Neuron (in vitro differentiated cells): ENCODE measurements at regions not wholly inside any gene's neighbourhood (a gene's known extent, or its start where the extent isn't known, plus 50 kb on each side); places are given as distances from the start of the nearest gene placed in this dataset.
"Not testable (repeated sequence)": the region's sequence is repeated elsewhere in the genome, so short reads cannot be mapped to it uniquely, and the experiment has no call there.

Source experiments
- H2AFZ ChIP-seq: one replicate; pipeline ENCODE4 v1.6.1; 2013; ENCODE audit warnings: low read depth, mild to moderate bottlenecking, inconsistent platforms, low read length, moderate library complexity
- H3K27me3 ChIP-seq: one replicate; pipeline ENCODE4 v1.6.1; 2013; ENCODE audit warnings: low read length; ENCODE audit not compliant: insufficient read depth
- H3K36me3 ChIP-seq: one replicate; pipeline ENCODE4 v1.6.1; 2013; ENCODE audit warnings: low read length; ENCODE audit not compliant: insufficient read depth
- H3K4me1 ChIP-seq: one replicate; pipeline ENCODE4 v1.6.1; 2013; ENCODE audit warnings: low read length; ENCODE audit not compliant: insufficient read depth
- H3K4me3 ChIP-seq: 2 replicates; pipeline ENCODE4 v1.5.1; 2013; ENCODE audit warnings: mild to moderate bottlenecking, low read length, moderate library complexity
- H3K9me3 ChIP-seq: one replicate; pipeline ENCODE4 v1.6.1; 2013; ENCODE audit warnings: low read length

DNA sequence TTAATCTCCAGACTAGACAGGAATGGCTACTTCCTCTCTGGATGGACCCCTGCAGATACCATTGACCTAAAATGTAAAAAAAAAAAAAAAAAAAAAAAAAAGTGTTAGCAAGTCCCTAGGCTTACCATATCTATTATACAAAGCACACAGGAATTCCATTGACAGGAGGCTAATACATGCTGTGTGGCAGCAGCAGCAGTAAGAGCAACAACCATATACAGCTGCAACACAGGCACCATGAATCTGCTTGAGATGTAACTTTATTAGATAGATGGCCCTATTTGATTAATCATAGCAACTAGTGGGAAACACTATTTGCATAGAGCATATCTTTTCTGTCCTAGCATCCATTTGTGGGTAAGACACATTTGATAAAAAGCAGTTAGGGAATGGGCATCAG is 1447.1 kb downstream of the FAM181B start:
- H3K4me3 ChIP-seq, result no peak overlapping the region
- no peaks in the 10 kb centered on the region for H3K36me3 ChIP-seq
- H3K27me3 ChIP-seq, result no peaks in the 10 kb centered on the region
- no peaks in the 10 kb centered on the region for H3K4me1 ChIP-seq
- no peaks in the 10 kb centered on the region for H3K9me3 ChIP-seq
- H2AFZ ChIP-seq, result no peak overlapping the region

GRCh38 chr11:81280228-81280627 is 1453.4 kb downstream of the FAM181B start:
- H2AFZ ChIP-seq, H3K36me3 ChIP-seq, H3K9me3 ChIP-seq: not testable (repeated sequence)

GRCh38 chr11:81278991-81279390 is 1454.7 kb downstream of the FAM181B start:
- H3K27me3 ChIP-seq, result no peaks in the 10 kb centered on the region
- no peak overlapping the region for H3K4me3 ChIP-seq

More at GRCh38 chr11:81280228-81280627, 1453.4 kb downstream of the FAM181B start:
- not testable (repeated sequence) for H3K27me3 ChIP-seq, H3K4me1 ChIP-seq, H3K4me3 ChIP-seq

GRCh38 chr11:81270686-81271085 is 1463.0 kb downstream of the FAM181B start:
- Histone ChIP-seq H3K36me3 (no peaks in the 10 kb centered on the region), H3K4me3 (no peak overlapping the region), H3K27me3 (no peaks in the 10 kb centered on the region), H3K9me3 (no peaks in the 10 kb centered on the region), H3K4me1 (no peaks in the 10 kb centered on the region), H2AFZ (no peak overlapping the region)

More at GRCh38 chr11:81278991-81279390, 1454.7 kb downstream of the FAM181B start:
- H2AFZ ChIP-seq, result no peak overlapping the region
- no peaks in the 10 kb centered on the region for H3K9me3 ChIP-seq
- no peaks in the 10 kb centered on the region for H3K36me3 ChIP-seq
- peaks cover 2% of the 10 kb centered on the region for H3K4me1 ChIP-seq

GRCh38 chr11:81267246-81267645 is 1466.4 kb downstream of the FAM181B start:
- Histone ChIP-seq H2AFZ (no peak overlapping the region), H3K27me3 (no peaks in the 10 kb centered on the region), H3K4me1 (no peaks in the 10 kb centered on the region), H3K9me3 (no peaks in the 10 kb centered on the region), H3K36me3 (no peaks in the 10 kb centered on the region), H3K4me3 (no peak overlapping the region)

- H3K27me3 ChIP-seq, result no peaks in the 10 kb centered on the region
- H3K9me3 ChIP-seq, result no peaks in the 10 kb centered on the region
- H2AFZ ChIP-seq, result no peak overlapping the region
- no peaks in the 10 kb centered on the region for H3K4me1 ChIP-seq
- no peaks in the 10 kb centered on the region for H3K36me3 ChIP-seq
- no peak overlapping the region for H3K4me3 ChIP-seq
These were observed 1474.2 kb downstream of the FAM181B start for GRCh38 chr11:81259471-81259870.

- no peak overlapping the region for H3K4me3 ChIP-seq
These were observed 1477.8 kb downstream of the FAM181B start for GRCh38 chr11:81255895-81256294.

DNA sequence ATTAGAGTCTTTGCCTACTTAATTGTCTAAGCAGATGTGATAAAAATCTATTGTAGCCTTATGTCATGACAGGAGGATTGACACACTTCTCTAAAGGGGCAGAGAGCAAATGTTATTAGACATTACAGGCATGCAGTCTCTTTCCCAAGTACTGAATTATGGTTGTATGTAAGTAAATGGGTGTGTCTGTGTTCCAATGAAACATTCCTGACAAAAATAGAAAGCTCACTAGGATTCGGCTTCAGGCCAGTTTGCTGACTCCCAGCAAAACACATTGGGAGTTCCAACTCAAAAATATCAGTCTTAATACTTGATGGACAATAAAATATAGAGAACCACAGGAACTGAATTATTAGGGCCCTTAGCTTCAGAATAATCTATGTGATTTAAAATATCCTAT is 1480.4 kb downstream of the FAM181B start:
- H3K36me3 ChIP-seq, result no peaks in the 10 kb centered on the region
- no peaks in the 10 kb centered on the region for H3K4me1 ChIP-seq
- H3K9me3 ChIP-seq, result no peaks in the 10 kb centered on the region
- H3K4me3 ChIP-seq, result no peak overlapping the region
- no peak overlapping the region for H2AFZ ChIP-seq
- no peaks in the 10 kb centered on the region for H3K27me3 ChIP-seq

More at GRCh38 chr11:81255895-81256294, 1477.8 kb downstream of the FAM181B start:
- Histone ChIP-seq H3K9me3 (no peaks in the 10 kb centered on the region), H3K36me3 (no peaks in the 10 kb centered on the region), H3K27me3 (no peaks in the 10 kb centered on the region), H3K4me1 (no peaks in the 10 kb centered on the region), H2AFZ (no peak overlapping the region)

- no peaks in the 10 kb centered on the region for H3K27me3 ChIP-seq
- H3K4me3 ChIP-seq, result no peak overlapping the region
- no peak overlapping the region for H2AFZ ChIP-seq
- no peaks in the 10 kb centered on the region for H3K9me3 ChIP-seq
- H3K4me1 ChIP-seq, result no peaks in the 10 kb centered on the region
- H3K36me3 ChIP-seq, result no peaks in the 10 kb centered on the region
These were observed 1486.7 kb downstream of the FAM181B start for GRCh38 chr11:81246941-81247340.

GRCh38 chr11:81245791-81246190 is 1487.9 kb downstream of the FAM181B start:
- Histone ChIP-seq H3K27me3 (no peaks in the 10 kb centered on the region), H3K4me3 (no peak overlapping the region), H3K36me3 (no peaks in the 10 kb centered on the region), H3K9me3 (no peaks in the 10 kb centered on the region), H3K4me1 (peaks cover 4% of the 10 kb centered on the region), H2AFZ (no peak overlapping the region)

- peaks cover 4% of the 10 kb centered on the region for H3K4me1 ChIP-seq
- H3K36me3 ChIP-seq, result no peaks in the 10 kb centered on the region
- H3K9me3 ChIP-seq, result no peaks in the 10 kb centered on the region
- no peak overlapping the region for H3K4me3 ChIP-seq
- H2AFZ ChIP-seq, result no peak overlapping the region
- no peaks in the 10 kb centered on the region for H3K27me3 ChIP-seq
These were observed 1491.9 kb downstream of the FAM181B start for GRCh38 chr11:81241672-81242275.

DNA sequence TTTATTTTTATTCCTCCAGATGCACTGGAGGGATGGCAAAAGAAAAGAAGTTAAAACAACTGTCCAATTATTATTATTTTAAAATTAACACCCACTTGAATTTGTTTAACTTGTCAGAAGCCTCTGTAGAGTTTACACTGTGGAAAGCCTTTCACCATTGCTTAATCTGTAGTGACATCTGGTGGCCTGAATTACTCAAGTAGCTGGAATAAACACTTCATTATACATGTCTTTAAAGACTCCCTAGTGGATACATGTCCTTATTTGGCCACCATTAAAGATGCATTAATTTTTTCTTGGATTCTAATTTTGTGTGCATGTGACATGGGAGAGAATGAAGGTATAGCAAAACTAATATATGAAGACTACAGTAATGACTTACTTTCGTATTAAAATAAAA is 1496.5 kb downstream of the FAM181B start:
- no peaks in the 10 kb centered on the region for H3K9me3 ChIP-seq
- no peak overlapping the region for H3K4me3 ChIP-seq
- no peak overlapping the region for H2AFZ ChIP-seq
- no peaks in the 10 kb centered on the region for H3K27me3 ChIP-seq
- H3K36me3 ChIP-seq, result no peaks in the 10 kb centered on the region
- peaks cover 12% of the 10 kb centered on the region for H3K4me1 ChIP-seq

DNA sequence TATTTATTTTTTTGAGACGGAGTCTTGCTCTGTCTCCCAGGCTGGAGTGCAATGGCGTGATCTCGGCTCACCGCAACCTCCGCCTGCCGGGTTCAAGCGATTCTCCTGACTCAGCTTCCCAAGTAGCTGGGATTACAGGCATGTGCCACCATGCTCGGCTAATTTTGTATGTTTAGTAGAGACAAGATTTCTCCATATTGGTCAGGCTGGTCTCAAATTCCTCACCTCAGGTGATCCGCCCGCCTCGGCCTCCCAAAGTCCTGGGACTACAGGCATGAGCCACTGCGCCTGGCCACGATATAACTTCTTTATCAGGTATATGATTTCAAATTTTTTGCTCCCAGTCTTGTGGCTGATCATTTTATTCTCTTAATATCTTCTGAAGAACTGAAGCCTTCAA is 1506.3 kb downstream of the FAM181B start:
- H2AFZ ChIP-seq, H3K4me3 ChIP-seq, H3K9me3 ChIP-seq, H3K36me3 ChIP-seq, H3K27me3 ChIP-seq, H3K4me1 ChIP-seq: not testable (repeated sequence)

DNA sequence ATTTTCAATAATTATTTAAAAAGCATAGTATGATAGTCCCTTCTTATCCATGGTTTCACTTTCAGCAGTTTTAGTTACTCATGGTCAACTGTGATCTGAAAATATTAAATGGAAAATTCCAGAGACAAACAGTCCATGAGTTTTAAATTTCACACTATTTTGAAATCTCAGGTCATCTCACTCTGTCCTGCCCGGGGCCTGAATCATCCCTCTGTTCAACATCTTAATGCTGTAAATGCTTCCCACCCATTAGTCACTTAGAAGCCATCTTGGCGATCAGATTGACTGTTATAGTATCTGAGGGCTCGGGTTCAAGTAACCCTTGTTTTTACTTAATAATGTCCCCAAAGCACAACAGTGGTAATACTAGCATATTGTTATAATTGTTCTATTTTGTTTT is 1509.3 kb downstream of the FAM181B start:
- Histone ChIP-seq H3K27me3 (no peaks in the 10 kb centered on the region), H2AFZ (no peak overlapping the region), H3K4me3 (no peak overlapping the region), H3K4me1 (no peaks in the 10 kb centered on the region), H3K9me3 (no peaks in the 10 kb centered on the region), H3K36me3 (no peaks in the 10 kb centered on the region)
